Stimulated activated CD4-positive, alpha-beta T cell treated with anti-CD3 and anti-CD28 coated beads, Interleukin-12 subunit alpha, Interleukin-12 subunit beta, amount 100 ng/mL, for 4 hours (primary cell): ENCODE measurements at regions not wholly inside any gene's neighbourhood (a gene's known extent, or its start where the extent isn't known, plus 50 kb on each side); places are given as distances from the start of the nearest gene placed in this dataset.
"Not testable (repeated sequence)": the region's sequence is repeated elsewhere in the genome, so short reads cannot be mapped to it uniquely, and the experiment has no call there.

Experiments used
- DNase-seq: peaks from one replicate; pipeline ENCODE4 v3.0.0-alpha.2; 2020

- DNase-seq = no peak
Measured at GRCh38 chr18:22044474-22045220, 124.7 kb upstream of the GATA6 start.

GRCh38 chr18:22045221-22045918 lies 124.0 kb upstream of the GATA6 start:
- no peak for DNase-seq

GRCh38 chr18:22046473-22046872 lies 122.9 kb upstream of the GATA6 start:
- DNase-seq = no peak

- DNase-seq = no peak
Measured at GRCh38 chr18:22047485-22047884, 121.9 kb upstream of the GATA6 start.

- DNase-seq = no peak
Measured at GRCh38 chr18:22048221-22048620, 121.2 kb upstream of the GATA6 start.

GRCh38 chr18:22048932-22049615 lies 120.3 kb upstream of the GATA6 start:
- no peak for DNase-seq

GRCh38 chr18:22052405-22053105 lies 116.8 kb upstream of the GATA6 start:
- DNase-seq = no peak

- DNase-seq = no peak
Measured at GRCh38 chr18:22055466-22056238, 113.7 kb upstream of the GATA6 start.

GRCh38 chr18:22056950-22057349 lies 112.4 kb upstream of the GATA6 start:
- DNase-seq = no peak

- no peak for DNase-seq
Measured at GRCh38 chr18:22057908-22058527, 111.4 kb upstream of the GATA6 start.

GRCh38 chr18:22060361-22060760 lies 109.0 kb upstream of the GATA6 start:
- DNase-seq = no peak

GRCh38 chr18:22063102-22063501 lies 106.3 kb upstream of the GATA6 start:
- DNase-seq = no peak

- DNase-seq = no peak
Measured at GRCh38 chr18:22063672-22064071, 105.7 kb upstream of the GATA6 start.

- no peak for DNase-seq
Measured at GRCh38 chr18:22064581-22064980, 104.8 kb upstream of the GATA6 start.

GRCh38 chr18:22065311-22065710 lies 104.1 kb upstream of the GATA6 start:
- no peak for DNase-seq

- DNase-seq = no peak
Measured at GRCh38 chr18:22066083-22066485, 103.3 kb upstream of the GATA6 start.

- no peak for DNase-seq
Measured at GRCh38 chr18:22067109-22067508, 102.3 kb upstream of the GATA6 start.

GRCh38 chr18:22067682-22068081 lies 101.7 kb upstream of the GATA6 start:
- no peak for DNase-seq

- DNase-seq = not testable (repeated sequence)
Measured at GRCh38 chr18:22068784-22069183, 100.6 kb upstream of the GATA6 start.

GRCh38 chr18:22069916-22070315 lies 99.5 kb upstream of the GATA6 start:
- no peak for DNase-seq

- DNase-seq = no peak
Measured at GRCh38 chr18:22073411-22073810, 96.0 kb upstream of the GATA6 start.
